Keratinocyte (primary cell): ENCODE measurements at regions not wholly inside any gene's neighbourhood (a gene's known extent, or its start where the extent isn't known, plus 50 kb on each side); places are given as distances from the start of the nearest gene placed in this dataset.

ENCODE experiments used
- DNase-seq: peaks from one replicate; pipeline ENCODE4 v3.0.0-alpha.2; 2011; ENCODE audit warnings: low read depth, missing footprints, low spot score
- FAIRE-seq: peaks from 2 replicates; lab custom pipeline; 2011; peaks lifted over from hg19 to GRCh38; lab: Jason Lieb, UNC
- H2AFZ ChIP-seq: 2 replicates; pipeline ENCODE4 v1.6.0; 2012; ENCODE audit warnings: low read length, control low read depth, inconsistent platforms; ENCODE audit not compliant: control insufficient read depth
- H3K27ac ChIP-seq: 2 replicates; pipeline ENCODE4 v1.5.1; 2011; ENCODE audit warnings: low read length; ENCODE audit not compliant: control insufficient read depth, insufficient read depth
- H3K27me3 ChIP-seq: 3 replicates; pipeline ENCODE4 v1.6.0; 2011; ENCODE audit warnings: low read length; ENCODE audit not compliant: control insufficient read depth, insufficient read depth; ENCODE audit errors: extremely low read depth
- H3K36me3 ChIP-seq, 2 experiments: 2 replicates in 1 of 2; 3 replicates in 1 of 2; pipeline ENCODE4 v1.5.1; 2011; ENCODE audit warnings: low read length in 2 of 2, mild to moderate bottlenecking in 1 of 2; ENCODE audit not compliant: control insufficient read depth in 2 of 2, insufficient read depth in 2 of 2; ENCODE audit errors: extremely low read depth in 1 of 2
- H3K4me1 ChIP-seq: 3 replicates; pipeline ENCODE4 v1.5.1; 2011; ENCODE audit warnings: low read length; ENCODE audit not compliant: control insufficient read depth, insufficient read depth; ENCODE audit errors: extremely low read depth
- H3K4me2 ChIP-seq: 3 replicates; pipeline ENCODE4 v1.6.0; 2011; ENCODE audit warnings: low read depth, low read length; ENCODE audit not compliant: control insufficient read depth, insufficient read depth; ENCODE audit errors: extremely low read depth
- H3K4me3 ChIP-seq, 3 experiments: fragments of 200-600 bp in 1 of 3; sonication (generic) in 1 of 3; 2 replicates in 2 of 3; 3 replicates in 1 of 3; pipeline ENCODE4 v1.5.1; 2011 to 2016; ENCODE audit warnings: low read length in 3 of 3, mild to moderate bottlenecking in 3 of 3, control low read depth in 2 of 3, inconsistent platforms in 1 of 3, low read depth in 1 of 3, mixed read lengths in 1 of 3, mixed run types in 1 of 3, moderate library complexity in 1 of 3; ENCODE audit not compliant: control insufficient read depth in 2 of 3, insufficient read depth in 2 of 3; ENCODE audit errors: extremely low read depth in 1 of 3
- H3K79me2 ChIP-seq: 2 replicates; pipeline ENCODE4 v1.6.0; 2012; ENCODE audit warnings: low read length; ENCODE audit not compliant: control insufficient read depth, insufficient read depth
- H3K9ac ChIP-seq: 3 replicates; pipeline ENCODE4 v1.6.0; 2011; ENCODE audit warnings: low read length; ENCODE audit not compliant: control insufficient read depth, insufficient read depth; ENCODE audit errors: extremely low read depth
- H3K9me1 ChIP-seq: 3 replicates; pipeline ENCODE4 v1.6.0; 2011; ENCODE audit warnings: low read length; ENCODE audit not compliant: control insufficient read depth, insufficient read depth; ENCODE audit errors: extremely low read depth
- H3K9me3 ChIP-seq: 2 replicates; pipeline ENCODE4 v1.5.1; 2012; ENCODE audit warnings: low read depth, low read length; ENCODE audit not compliant: control insufficient read depth
- H4K20me1 ChIP-seq: 3 replicates; pipeline ENCODE4 v1.6.0; 2011; ENCODE audit warnings: low read length; ENCODE audit not compliant: control insufficient read depth, insufficient read depth; ENCODE audit errors: extremely low read depth
- EZH2 ChIP-seq: IDR thresholded peaks from one replicate; pipeline ENCODE4 v1.6.1; 2012; ENCODE audit warnings: inconsistent platforms, mild to moderate bottlenecking, low read length, moderate library complexity
- dilution Hi-C: fragments of 300-500 bp; cut with MboI; formaldehyde crosslinking; loops from one replicate; pipeline ENCODE4 v1.7.0; 2020; ENCODE audit warnings: low sequenced_read_pairs; ENCODE audit not compliant: extremely low pct_ligation_motif_present
- TF ChIP-seq, protein P1 (sequence below), 3 experiments: IDR thresholded peaks in 1 of 3; conservative IDR thresholded peaks in 1 of 3; optimal IDR thresholded peaks in 1 of 3; 2 replicates in 2 of 3; 3 replicates in 1 of 3; pipeline versions ENCODE3 to v1.5.1; 2011; ENCODE audit warnings: low read length in 3 of 3, mild to moderate bottlenecking in 3 of 3, moderate library complexity in 2 of 3, control low read depth in 1 of 3, inconsistent platforms in 1 of 3; ENCODE audit not compliant: insufficient read depth in 2 of 3; ENCODE audit errors: extremely low read depth in 1 of 3

DNA sequence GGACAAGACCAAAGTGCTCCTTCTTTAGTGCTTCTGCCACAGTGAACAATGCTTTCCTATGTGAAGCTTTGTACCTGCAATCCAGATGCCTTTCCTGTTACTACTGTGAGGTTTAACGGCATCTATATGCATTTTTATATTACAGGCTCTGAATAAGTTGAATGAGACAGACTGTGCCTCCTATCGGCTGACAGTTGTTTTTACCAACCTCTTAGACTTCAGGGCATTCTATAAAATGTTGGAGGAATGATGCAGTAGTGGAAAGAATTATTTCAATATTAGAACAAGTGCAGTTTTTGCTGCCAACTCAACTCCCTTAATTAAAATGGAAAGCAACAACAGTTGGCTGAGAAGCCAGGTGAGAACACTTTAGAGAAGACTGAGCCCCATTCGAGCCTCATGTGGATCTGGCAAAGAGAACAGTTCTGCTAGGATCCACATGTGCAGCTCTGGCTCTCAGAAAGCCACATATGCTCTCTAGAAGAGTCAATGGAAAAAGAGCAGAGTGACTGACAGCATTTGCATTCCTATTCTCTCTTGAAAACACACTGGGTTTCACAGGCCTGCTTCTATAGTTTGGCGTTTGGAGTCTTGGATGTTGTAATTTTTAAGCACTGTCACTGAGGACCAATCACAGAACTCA is 147.5 kb downstream of the LURAP1L start:
- Histone ChIP-seq H3K9me1 (no peaks in the 10 kb centered on the region), H3K9ac (no peak overlapping the region), H3K79me2 (no peaks in the 10 kb centered on the region), H3K4me3 (no peak overlapping the region), H4K20me1 (no peaks in the 10 kb centered on the region), H3K36me3 (no peaks in the 10 kb centered on the region), H3K27ac (no peak overlapping the region), H2AFZ (no peak overlapping the region), H3K9me3 (no peaks in the 10 kb centered on the region), H3K4me1 (no peaks in the 10 kb centered on the region), H3K4me2 (no peak overlapping the region), H3K27me3 (no peaks in the 10 kb centered on the region)
- no peak for FAIRE-seq
- TF ChIP-seq, protein P1, sequence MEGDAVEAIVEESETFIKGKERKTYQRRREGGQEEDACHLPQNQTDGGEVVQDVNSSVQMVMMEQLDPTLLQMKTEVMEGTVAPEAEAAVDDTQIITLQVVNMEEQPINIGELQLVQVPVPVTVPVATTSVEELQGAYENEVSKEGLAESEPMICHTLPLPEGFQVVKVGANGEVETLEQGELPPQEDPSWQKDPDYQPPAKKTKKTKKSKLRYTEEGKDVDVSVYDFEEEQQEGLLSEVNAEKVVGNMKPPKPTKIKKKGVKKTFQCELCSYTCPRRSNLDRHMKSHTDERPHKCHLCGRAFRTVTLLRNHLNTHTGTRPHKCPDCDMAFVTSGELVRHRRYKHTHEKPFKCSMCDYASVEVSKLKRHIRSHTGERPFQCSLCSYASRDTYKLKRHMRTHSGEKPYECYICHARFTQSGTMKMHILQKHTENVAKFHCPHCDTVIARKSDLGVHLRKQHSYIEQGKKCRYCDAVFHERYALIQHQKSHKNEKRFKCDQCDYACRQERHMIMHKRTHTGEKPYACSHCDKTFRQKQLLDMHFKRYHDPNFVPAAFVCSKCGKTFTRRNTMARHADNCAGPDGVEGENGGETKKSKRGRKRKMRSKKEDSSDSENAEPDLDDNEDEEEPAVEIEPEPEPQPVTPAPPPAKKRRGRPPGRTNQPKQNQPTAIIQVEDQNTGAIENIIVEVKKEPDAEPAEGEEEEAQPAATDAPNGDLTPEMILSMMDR (optimal IDR thresholded peaks at IDR 0.05 in 1 of 3, IDR thresholded peaks at IDR 0.05 in 1 of 3, conservative IDR thresholded peaks at IDR 0.05 in 1 of 3; ENCODE audit: extremely low read depth in 1 of 3, insufficient read depth in 2 of 3, low read length in 3 of 3): no peak
- TF ChIP-seq EZH2: no peak
- DNase-seq: no peak
- dilution Hi-C loops: no loop called here

DNA sequence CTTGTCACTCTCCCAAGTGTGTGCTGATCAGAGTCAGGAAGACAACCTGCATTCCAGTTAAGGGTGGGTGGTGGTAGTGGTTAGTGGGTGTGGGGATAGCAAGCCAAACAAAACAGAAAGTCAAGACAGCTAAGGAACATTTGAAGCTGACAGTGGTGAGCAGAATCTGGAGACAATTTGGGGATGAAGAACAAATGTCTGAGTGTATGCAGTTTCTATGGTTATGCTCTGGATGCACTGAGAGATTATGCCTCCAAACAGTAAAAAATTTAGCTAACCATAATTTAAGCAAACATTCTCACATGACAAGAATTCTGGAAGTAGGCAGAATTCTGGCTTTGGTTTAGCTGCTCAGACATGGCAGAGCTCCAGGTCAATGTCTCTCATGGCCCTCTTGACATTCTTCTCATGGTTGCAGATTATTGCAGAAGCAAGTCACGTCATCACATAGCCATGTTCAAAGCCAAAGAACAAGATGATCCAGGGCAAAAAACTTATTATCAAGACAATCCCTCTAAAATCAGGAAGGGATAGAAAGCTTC is 148.7 kb downstream of the LURAP1L start:
- Histone ChIP-seq H3K4me1 (no peaks in the 10 kb centered on the region), H3K9me1 (no peaks in the 10 kb centered on the region), H3K4me3 (no peak overlapping the region), H3K36me3 (no peaks in the 10 kb centered on the region), H3K4me2 (no peak overlapping the region), H4K20me1 (no peaks in the 10 kb centered on the region), H2AFZ (no peak overlapping the region), H3K9me3 (no peaks in the 10 kb centered on the region), H3K27me3 (no peaks in the 10 kb centered on the region), H3K79me2 (no peaks in the 10 kb centered on the region), H3K27ac (no peak overlapping the region), H3K9ac (no peak overlapping the region)
- no peak for TF ChIP-seq EZH2
- TF ChIP-seq, protein P1 (optimal IDR thresholded peaks at IDR 0.05 in 1 of 3, IDR thresholded peaks at IDR 0.05 in 1 of 3, conservative IDR thresholded peaks at IDR 0.05 in 1 of 3; ENCODE audit: extremely low read depth in 1 of 3, insufficient read depth in 2 of 3, low read length in 3 of 3): no peak
- dilution Hi-C loops: no loop called here
- FAIRE-seq (no peak), DNase-seq (no peak)
